PC-3 (cell line): ENCODE measurements at regions not wholly inside any gene's neighbourhood (a gene's known extent, or its start where the extent isn't known, plus 50 kb on each side); places are given as distances from the start of the nearest gene placed in this dataset.

Source experiments
- ATAC-seq: fragments of 200-7000 bp; cut with Tn5 transposase; 2 replicates; pipeline ENCODE4 v1.9.1; 2020; ENCODE audit warnings: mild to moderate bottlenecking, moderate library complexity
- BruUV-seq: library from RNA; stranded (reverse); fragments of 400-500 nt; replicated peaks from 2 replicates; lab custom pipeline; 2021; lab: Mats Ljungman, UMichigan
- CTCF ChIA-PET: fragments of 300-600 bp; sonication (Branson Sonifier 250); formaldehyde crosslinking; loops from one replicate; lab custom pipeline; 2022; ENCODE audit warnings: antibody characterized with exemption; lab: Charles Lee
- POLR2A ChIA-PET: fragments of 300-600 bp; sonication (Branson Sonifier 250); formaldehyde crosslinking; loops from one replicate; lab custom pipeline; 2022; ENCODE audit warnings: antibody characterized with exemption; ENCODE audit not compliant: unreplicated experiment; lab: Charles Lee
- DNase-seq: peaks from one replicate; pipeline ENCODE4 v3.0.0-alpha.2; 2015
- H2AFZ ChIP-seq: fragments of 300-600 bp; sonication (generic); 2 replicates; pipeline ENCODE4 v1.6.0; 2016; ENCODE audit warnings: antibody characterized with exemption, low read length
- H3F3A ChIP-seq: fragments of 300-600 bp; sonication (generic); one replicate; pipeline ENCODE4 v1.6.0; 2017; ENCODE audit warnings: antibody characterized with exemption, low read length, control low read depth, mild to moderate bottlenecking; ENCODE audit not compliant: unreplicated experiment
- H3K27ac ChIP-seq: fragments of 300-600 bp; sonication (generic); 2 replicates; pipeline ENCODE4 v1.5.1; 2016; ENCODE audit warnings: mild to moderate bottlenecking, low read length
- H3K27me3 ChIP-seq: fragments of 300-600 bp; sonication (generic); 2 replicates; pipeline ENCODE4 v1.6.1; 2016; ENCODE audit warnings: low read length, mixed read lengths
- H3K36me3 ChIP-seq: fragments of 300-600 bp; sonication (generic); 2 replicates; pipeline ENCODE4 v1.6.1; 2016; ENCODE audit warnings: low read depth, mixed run types, low read length, mixed read lengths
- H3K4me1 ChIP-seq: fragments of 300-600 bp; sonication (generic); 2 replicates; pipeline ENCODE4 v1.5.1; 2016; ENCODE audit warnings: low read length; ENCODE audit not compliant: insufficient read depth
- H3K4me2 ChIP-seq: fragments of 300-600 bp; sonication (generic); 2 replicates; pipeline ENCODE4 v1.6.0; 2016; ENCODE audit warnings: low read length
- H3K4me3 ChIP-seq: fragments of 300-600 bp; sonication (generic); 2 replicates; pipeline ENCODE4 v1.5.1; 2016; ENCODE audit warnings: mild to moderate bottlenecking, low read length, mixed read lengths
- H3K79me2 ChIP-seq: fragments of 300-600 bp; sonication (generic); 2 replicates; pipeline ENCODE4 v1.6.1; 2017; ENCODE audit warnings: low read length, mixed read lengths
- H3K9ac ChIP-seq: fragments of 300-600 bp; sonication (generic); 2 replicates; pipeline ENCODE4 v1.6.0; 2016; ENCODE audit warnings: mild to moderate bottlenecking, low read length
- H3K9me2 ChIP-seq: fragments of 300-600 bp; sonication (generic); replicated peaks from 2 replicates; pipeline ENCODE4 v1.6.1; 2016; ENCODE audit warnings: mixed run types, low read length, mixed read lengths
- H3K9me3 ChIP-seq: fragments of 300-600 bp; sonication (generic); 2 replicates; pipeline ENCODE4 v1.6.1; 2016; ENCODE audit warnings: low read length, mixed read lengths
- H4K20me1 ChIP-seq: fragments of 300-600 bp; sonication (generic); 2 replicates; pipeline ENCODE4 v1.6.1; 2016; ENCODE audit warnings: low read length, mixed read lengths
- EZH2 ChIP-seq: fragments of 300-600 bp; sonication (generic); IDR thresholded peaks from one replicate; pipeline ENCODE4 v1.6.1; 2017; ENCODE audit warnings: antibody characterized with exemption, mild to moderate bottlenecking, low read length; ENCODE audit not compliant: unreplicated experiment
- EZH2phosphoT487 ChIP-seq: fragments of 300-600 bp; sonication (generic); IDR thresholded peaks from 2 replicates; pipeline ENCODE4 v1.6.1; 2018; ENCODE audit warnings: mild to moderate bottlenecking, antibody characterized with exemption, low read length, borderline replicate concordance
- intact Hi-C: fragments of 100-400 bp; cut with micrococcal nuclease; formaldehyde crosslinking; loops from 2 replicates; pipeline ENCODE4 v1.9.0; 2023
- TF ChIP-seq, protein P1 (sequence below): fragments of 300-600 bp; sonication (generic); conservative IDR thresholded peaks from 2 replicates; pipeline ENCODE4 v1.5.1; 2017; ENCODE audit warnings: antibody characterized with exemption, low read depth, mild to moderate bottlenecking, low read length

DNA sequence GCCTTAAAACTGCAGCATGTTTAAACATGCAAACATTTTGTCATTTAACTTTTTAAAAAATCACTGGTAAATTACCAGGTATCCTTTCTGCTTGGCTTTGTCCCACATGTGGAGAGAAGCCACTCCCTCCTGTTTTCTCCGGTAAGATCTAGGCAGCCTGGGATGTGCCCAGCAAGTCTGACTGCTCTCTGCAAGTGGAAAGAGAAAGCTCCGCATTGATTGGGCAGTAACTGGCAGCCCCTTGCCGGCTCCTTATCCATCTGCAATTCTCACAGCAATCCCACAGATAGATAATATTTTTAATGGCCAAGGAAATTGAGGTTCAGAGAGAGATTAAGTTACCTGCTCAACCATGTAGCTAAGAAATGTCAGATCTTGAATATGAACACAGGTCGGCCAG is 136.1 kb downstream of the TMEM200C start:
- Histone ChIP-seq H3K79me2 (no peaks in the 10 kb centered on the region), H2AFZ (no peak overlapping the region), H3K27ac (no peak overlapping the region), H3K4me3 (no peak overlapping the region), H3K9ac (no peak overlapping the region), H3K36me3 (no peaks in the 10 kb centered on the region), H3K27me3 (peaks cover 22% of the 10 kb centered on the region), H4K20me1 (no peaks in the 10 kb centered on the region), H3K4me2 (no peak overlapping the region), H3K9me2 (no peaks in the 10 kb centered on the region), H3K4me1 (no peaks in the 10 kb centered on the region), H3F3A (no peaks in the 10 kb centered on the region), H3K9me3 (no peaks in the 10 kb centered on the region)
- ATAC-seq: no peak
- intact Hi-C loops: no loop called here
- POLR2A ChIA-PET: no interaction called here
- CTCF ChIA-PET: no interaction called here
- DNase-seq: no peak
- no TSS peak for BruUV-seq
- TF ChIP-seq, protein P1, sequence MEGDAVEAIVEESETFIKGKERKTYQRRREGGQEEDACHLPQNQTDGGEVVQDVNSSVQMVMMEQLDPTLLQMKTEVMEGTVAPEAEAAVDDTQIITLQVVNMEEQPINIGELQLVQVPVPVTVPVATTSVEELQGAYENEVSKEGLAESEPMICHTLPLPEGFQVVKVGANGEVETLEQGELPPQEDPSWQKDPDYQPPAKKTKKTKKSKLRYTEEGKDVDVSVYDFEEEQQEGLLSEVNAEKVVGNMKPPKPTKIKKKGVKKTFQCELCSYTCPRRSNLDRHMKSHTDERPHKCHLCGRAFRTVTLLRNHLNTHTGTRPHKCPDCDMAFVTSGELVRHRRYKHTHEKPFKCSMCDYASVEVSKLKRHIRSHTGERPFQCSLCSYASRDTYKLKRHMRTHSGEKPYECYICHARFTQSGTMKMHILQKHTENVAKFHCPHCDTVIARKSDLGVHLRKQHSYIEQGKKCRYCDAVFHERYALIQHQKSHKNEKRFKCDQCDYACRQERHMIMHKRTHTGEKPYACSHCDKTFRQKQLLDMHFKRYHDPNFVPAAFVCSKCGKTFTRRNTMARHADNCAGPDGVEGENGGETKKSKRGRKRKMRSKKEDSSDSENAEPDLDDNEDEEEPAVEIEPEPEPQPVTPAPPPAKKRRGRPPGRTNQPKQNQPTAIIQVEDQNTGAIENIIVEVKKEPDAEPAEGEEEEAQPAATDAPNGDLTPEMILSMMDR: no peak
- no peak for TF ChIP-seq EZH2
- TF ChIP-seq EZH2phosphoT487: no peak

DNA sequence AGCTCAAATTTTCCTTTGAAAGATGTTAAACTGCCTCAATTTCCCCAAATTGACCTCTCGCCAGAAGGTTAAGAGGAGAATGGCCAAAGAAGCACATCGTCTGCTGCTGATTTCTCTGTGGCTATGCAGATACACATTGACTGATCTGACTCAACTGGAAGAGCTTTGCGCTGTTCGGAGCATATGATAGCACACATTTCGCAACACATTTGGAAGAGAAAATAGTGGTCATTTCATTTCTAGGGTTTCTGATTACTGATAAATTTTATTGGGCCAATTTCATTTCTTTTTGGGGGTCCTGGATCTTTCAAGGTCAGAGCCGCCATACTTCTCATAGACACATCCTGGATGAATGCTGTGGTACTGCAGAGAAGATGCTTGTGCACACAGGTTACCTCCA is 138.5 kb downstream of the TMEM200C start:
- H3F3A ChIP-seq: no peaks in the 10 kb centered on the region
- no peak overlapping the region for H3K9ac ChIP-seq
- no peak overlapping the region for H3K4me2 ChIP-seq
- no peaks in the 10 kb centered on the region for H3K36me3 ChIP-seq
- no peak overlapping the region for H3K4me3 ChIP-seq
- H3K9me3 ChIP-seq: no peaks in the 10 kb centered on the region
- intact Hi-C loops: no loop called here
- DNase-seq: no peak
- H3K9me2 ChIP-seq: no peaks in the 10 kb centered on the region
- no peak for ATAC-seq
- no peaks in the 10 kb centered on the region for H3K79me2 ChIP-seq
- peaks cover 20% of the 10 kb centered on the region for H3K27me3 ChIP-seq
- ChIA-PET POLR2A (no interaction called here), CTCF (no interaction called here)
- no peaks in the 10 kb centered on the region for H3K4me1 ChIP-seq
- TF ChIP-seq, protein P1: no peak
- TF ChIP-seq EZH2: no peak
- TF ChIP-seq EZH2phosphoT487: no peak
- no TSS peak for BruUV-seq
- H3K27ac ChIP-seq: no peak overlapping the region
- no peaks in the 10 kb centered on the region for H4K20me1 ChIP-seq
- no peak overlapping the region for H2AFZ ChIP-seq

DNA sequence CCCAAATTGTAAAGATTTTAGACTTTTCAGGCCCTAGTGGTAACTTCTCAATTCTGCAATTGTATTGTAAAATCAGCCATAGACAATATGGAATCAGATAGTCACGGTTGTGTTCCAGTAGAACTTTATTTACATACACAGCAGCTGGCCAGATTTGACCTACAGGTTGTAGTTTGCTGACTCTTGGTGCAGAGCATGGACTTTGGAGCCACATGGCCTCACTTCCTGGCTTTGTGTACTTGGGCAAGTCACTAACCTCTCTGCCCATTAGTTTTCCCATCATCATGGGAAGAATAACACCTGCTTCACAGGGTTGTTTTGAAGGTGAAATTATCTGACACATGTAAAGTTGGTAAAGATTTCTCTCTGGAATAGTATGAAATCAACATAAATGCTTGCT is 147.6 kb downstream of the TMEM200C start:
- no peak for ATAC-seq
- H3F3A ChIP-seq: no peaks in the 10 kb centered on the region
- H3K27ac ChIP-seq: no peak overlapping the region
- H3K36me3 ChIP-seq: no peaks in the 10 kb centered on the region
- intact Hi-C loops: no loop called here
- H3K4me2 ChIP-seq: no peak overlapping the region
- ChIA-PET POLR2A (no interaction called here), CTCF (no interaction called here)
- peaks cover 15% of the 10 kb centered on the region; the same call in 1 of the 2 replicates for H3K27me3 ChIP-seq
- no peak overlapping the region for H2AFZ ChIP-seq
- H3K79me2 ChIP-seq: no peaks in the 10 kb centered on the region
- H3K9me2 ChIP-seq: no peaks in the 10 kb centered on the region
- DNase-seq: no peak
- no peak overlapping the region for H3K9ac ChIP-seq
- TF ChIP-seq, protein P1: no peak
- no peak for TF ChIP-seq EZH2
- TF ChIP-seq EZH2phosphoT487: no peak
- H3K4me1 ChIP-seq: no peaks in the 10 kb centered on the region
- H4K20me1 ChIP-seq: no peaks in the 10 kb centered on the region
- no peak overlapping the region for H3K4me3 ChIP-seq
- BruUV-seq: no TSS peak
- H3K9me3 ChIP-seq: no peaks in the 10 kb centered on the region
